ENCODE measurements at regions not wholly inside any gene's neighbourhood (a gene's known extent, or its start where the extent isn't known, plus 50 kb on each side); places are given as distances from the start of the nearest gene placed in this dataset.
"Not testable (repeated sequence)": the region's sequence is repeated elsewhere in the genome, so short reads cannot be mapped to it uniquely, and the experiment has no call there.

GRCh38 chrX:52284865-52285264 lies 84.0 kb upstream of the XAGE2 start:
- Histone ChIP-seq H3K9me3 (replicated peaks; ENCODE audit: control insufficient read depth, low read depth, low read length) (peaks cover 10% of the 10 kb centered on the region), H3K36me3 (ENCODE audit: control insufficient read depth, insufficient read depth, low read length) (no peaks in the 10 kb centered on the region), H3K4me1 (ENCODE audit: control insufficient read depth, insufficient read depth, low read length) (no peaks in the 10 kb centered on the region), H3K4me3 (ENCODE audit: low read length) (no peak overlapping the region), H3K27ac (ENCODE audit: low read length) (no peak overlapping the region), H3K27me3 (ENCODE audit: control insufficient read depth, insufficient read depth, low read length) (peaks cover 41% of the 10 kb centered on the region)
- 75% methylated on average over 13 of the region's 14 CpGs for WGBS (ENCODE audit: insufficient coverage)
- no peak for DNase-seq

- not testable (repeated sequence) for H3K36me3 ChIP-seq (ENCODE audit: control insufficient read depth, insufficient read depth, low read length); H3K27ac ChIP-seq (ENCODE audit: low read length); H3K9me3 ChIP-seq (replicated peaks; ENCODE audit: control insufficient read depth, low read depth, low read length); DNase-seq; H3K4me3 ChIP-seq (ENCODE audit: low read length); H3K4me1 ChIP-seq (ENCODE audit: control insufficient read depth, insufficient read depth, low read length)
- peaks cover 13% of the 10 kb centered on the region for H3K27me3 ChIP-seq (ENCODE audit: control insufficient read depth, insufficient read depth, low read length)
- WGBS (ENCODE audit: insufficient coverage): 45% methylated on average over 3 of the region's 6 CpGs
These were observed 69.9 kb upstream of the XAGE2 start for GRCh38 chrX:52298968-52299367.

DNA sequence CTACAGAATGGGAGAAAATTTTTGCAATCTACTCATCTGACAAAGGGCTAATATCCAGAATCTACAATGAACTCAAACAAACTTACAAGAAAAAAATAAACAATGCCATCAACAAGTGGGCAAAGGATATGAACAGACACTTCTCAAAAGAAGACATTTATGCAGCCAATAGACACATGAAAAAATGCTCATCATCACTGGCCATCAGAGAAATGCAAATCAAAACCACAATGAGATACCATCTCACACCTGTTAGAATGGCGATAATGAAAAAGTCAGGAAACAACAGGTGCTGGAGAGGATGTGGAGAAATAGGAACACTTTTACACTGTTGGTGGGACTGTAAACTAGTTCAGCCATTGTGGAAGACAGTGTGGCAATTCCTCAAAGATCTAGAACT lies 60.3 kb upstream of the XAGE2 start:
- not testable (repeated sequence) for H3K4me3 ChIP-seq (ENCODE audit: low read length); H3K9me3 ChIP-seq (replicated peaks; ENCODE audit: control insufficient read depth, low read depth, low read length); H3K4me1 ChIP-seq (ENCODE audit: control insufficient read depth, insufficient read depth, low read length); DNase-seq; H3K27me3 ChIP-seq (ENCODE audit: control insufficient read depth, insufficient read depth, low read length); H3K36me3 ChIP-seq (ENCODE audit: control insufficient read depth, insufficient read depth, low read length); H3K27ac ChIP-seq (ENCODE audit: low read length)
- no CpG with 5 or more reads among the region's 1 CpG for WGBS (ENCODE audit: insufficient coverage)

Measured in muscle of leg (tissue), 3 donors.